HCT116 (cell line): ENCODE measurements at regions not wholly inside any gene's neighbourhood (a gene's known extent, or its start where the extent isn't known, plus 50 kb on each side); places are given as distances from the start of the nearest gene placed in this dataset.

Experiments used
- ATF3 ChIP-seq: IDR thresholded peaks from 2 replicates; pipeline ENCODE4 v1.6.1; 2012
- CEBPB ChIP-seq: IDR thresholded peaks from 2 replicates; pipeline ENCODE4 v1.6.1; 2012; ENCODE audit warnings: low read depth
- CTCF ChIP-seq, 3 experiments: fragments of 200-600 bp in 1 of 3; sonication (generic) in 1 of 3; IDR thresholded peaks in 2 of 3; conservative IDR thresholded peaks in 1 of 3; 2 replicates each; pipeline ENCODE4 v1.5.1; 2012 to 2017; ENCODE audit warnings: low read depth in 2 of 3, low read length in 2 of 3, antibody characterized with exemption in 1 of 3, borderline replicate concordance in 1 of 3, control low read depth in 1 of 3, mild to moderate bottlenecking in 1 of 3, mixed read lengths in 1 of 3, mixed run types in 1 of 3, moderate library complexity in 1 of 3; ENCODE audit not compliant: insufficient read depth in 1 of 3
- EGR1 ChIP-seq: IDR thresholded peaks from 2 replicates; pipeline ENCODE4 v1.6.1; 2012; ENCODE audit warnings: low read depth
- EZH2 ChIP-seq: fragments of 200-600 bp; sonication (generic); IDR thresholded peaks from 2 replicates; pipeline ENCODE4 v1.6.1; 2017; ENCODE audit warnings: antibody characterized with exemption, mixed run types
- EZH2phosphoT487 ChIP-seq: fragments of 200-600 bp; IDR thresholded peaks from 2 replicates; pipeline ENCODE4 v1.6.1; 2018; ENCODE audit warnings: antibody characterized with exemption, borderline replicate concordance
- FOSL1 ChIP-seq: IDR thresholded peaks from 2 replicates; pipeline ENCODE4 v1.6.1; 2012; ENCODE audit warnings: low read depth
- JUND ChIP-seq: IDR thresholded peaks from 2 replicates; pipeline ENCODE4 v1.6.1; 2012
- POLR2A ChIP-seq: IDR thresholded peaks from 2 replicates; pipeline ENCODE4 v1.7.0; 2011; ENCODE audit warnings: borderline replicate concordance; ENCODE audit not compliant: insufficient read depth, insufficient read length; ENCODE audit errors: extremely low read depth
- POLR2AphosphoS5 ChIP-seq: IDR thresholded peaks from 2 replicates; pipeline ENCODE4 v1.6.1; 2011; ENCODE audit warnings: mild to moderate bottlenecking, low read depth, low read length, moderate library complexity
- RAD21 ChIP-seq: IDR thresholded peaks from 2 replicates; pipeline ENCODE4 v1.6.1; 2012; ENCODE audit warnings: low read depth, mild to moderate bottlenecking
- SP1 ChIP-seq: IDR thresholded peaks from 2 replicates; pipeline ENCODE4 v1.6.1; 2012; ENCODE audit warnings: low read depth
- YY1 ChIP-seq: IDR thresholded peaks from 2 replicates; pipeline ENCODE4 v1.6.1; 2011; ENCODE audit warnings: low read length, low read depth, moderate library complexity, mild to moderate bottlenecking; ENCODE audit not compliant: insufficient replicate concordance; ENCODE audit errors: extremely low read depth
- ZNF274 ChIP-seq: fragments of 200-500 bp; sonication (Bioruptor generic); IDR thresholded peaks from 2 replicates; pipeline ENCODE4 v1.6.1; 2014; ENCODE audit warnings: mild to moderate bottlenecking, low read depth, low read length, inconsistent platforms

GRCh38 chr4:128703948-128704347 lies 105.6 kb upstream of the JADE1 start:
- TF ChIP-seq CTCF (IDR thresholded peaks at IDR 0.05 in 2 of 3, conservative IDR thresholded peaks at IDR 0.05 in 1 of 3; ENCODE audit: borderline replicate concordance in 1 of 3, insufficient read depth in 1 of 3, low read depth in 2 of 3, low read length in 2 of 3) (no peak), POLR2A (no peak), YY1 (no peak), EGR1 (no peak), RAD21 (no peak), EZH2 (no peak), ZNF274 (no peak), SP1 (no peak), EZH2phosphoT487 (no peak), POLR2AphosphoS5 (no peak), ATF3 (no peak), CEBPB (no peak), FOSL1 (no peak), JUND (no peak)
